HG03571 (cell line): ENCODE measurements at regions not wholly inside any gene's neighbourhood (a gene's known extent, or its start where the extent isn't known, plus 50 kb on each side); places are given as distances from the start of the nearest gene placed in this dataset.
A peak's percentile ranks its signal among the peaks of the same experiment; 100 is the strongest.

Source experiments
- ATAC-seq: cut with Tn5 transposase; IDR thresholded peaks from one replicate; pipeline ENCODE4 v1.9.1; 2021; ENCODE audit not compliant: unreplicated experiment

DNA sequence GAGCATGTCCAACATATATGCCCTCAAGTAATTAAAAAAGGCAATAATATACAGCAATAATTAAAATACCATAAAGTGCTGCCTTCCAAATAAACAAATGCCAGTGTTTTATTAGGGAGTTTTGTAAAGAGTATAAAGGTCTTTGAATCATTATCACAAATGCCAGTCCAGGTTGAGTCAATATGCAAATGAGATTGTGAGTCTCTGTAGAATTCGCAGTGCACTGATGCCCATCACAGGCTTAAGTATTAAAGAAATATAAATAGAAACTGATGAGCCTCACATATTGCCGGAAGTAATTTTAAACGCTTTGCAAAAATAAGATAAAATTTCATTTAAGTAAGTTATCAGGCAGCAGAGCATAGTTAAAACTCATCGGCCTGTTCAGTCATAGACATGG, 205.0 kb upstream of the TECRL start:
- no peak for ATAC-seq

DNA sequence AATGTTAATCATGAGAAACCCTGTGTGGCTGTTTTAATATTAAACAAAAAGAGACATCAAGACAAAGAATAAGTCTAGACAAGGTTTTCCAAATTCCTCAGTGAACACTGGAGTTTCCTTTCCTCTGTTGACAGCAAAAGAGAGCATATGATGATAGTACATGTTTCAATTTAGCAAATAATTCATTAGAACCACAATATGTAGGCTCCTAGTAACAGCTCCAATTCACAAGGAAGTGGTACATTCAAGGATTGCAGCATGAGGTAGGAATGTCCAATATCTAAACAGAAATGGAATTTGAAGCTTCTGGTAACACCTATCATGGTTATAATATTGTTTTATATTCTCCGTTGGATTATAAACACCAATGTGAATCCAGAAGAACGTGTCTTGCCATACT, 203.8 kb upstream of the TECRL start:
- no peak for ATAC-seq

DNA sequence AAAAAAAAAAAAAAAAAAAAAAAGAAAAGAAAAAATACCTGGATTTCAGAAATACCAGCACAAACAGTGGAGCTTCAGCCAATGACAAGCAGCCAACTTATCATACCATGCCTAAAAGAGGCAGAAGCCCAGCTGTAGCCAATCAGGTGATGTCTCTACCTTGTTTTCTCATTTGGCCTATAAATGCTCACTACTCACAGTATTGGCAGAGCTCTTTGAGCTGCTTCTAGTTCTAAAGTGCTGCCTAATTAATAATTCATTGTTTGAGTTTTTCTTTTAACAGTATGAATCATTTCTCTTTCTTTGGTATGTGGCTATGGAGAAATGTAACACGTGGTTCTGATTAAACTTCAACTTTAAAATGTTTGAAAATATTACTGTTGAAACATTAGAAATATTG, 188.8 kb upstream of the TECRL start:
- ATAC-seq, result no peak

DNA sequence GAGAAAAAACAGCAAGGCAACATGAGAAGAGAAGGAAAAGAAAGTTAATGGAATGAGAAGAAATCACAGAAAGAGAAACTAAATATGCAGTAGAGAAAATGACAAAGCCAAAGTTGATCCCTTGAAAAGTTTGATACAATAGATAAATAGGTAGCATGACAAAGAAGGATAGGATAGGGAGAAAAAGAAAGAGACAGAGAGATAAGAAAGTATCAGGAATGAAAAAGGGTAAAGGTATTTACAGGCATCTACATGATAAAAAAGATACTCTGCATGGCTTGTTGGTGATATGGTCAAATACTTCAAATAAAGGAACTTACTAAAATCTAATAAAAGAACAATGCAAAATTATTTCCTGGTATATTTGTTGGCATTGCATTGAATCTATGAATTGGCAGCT, 185.5 kb upstream of the TECRL start:
- ATAC-seq, result no peak

DNA sequence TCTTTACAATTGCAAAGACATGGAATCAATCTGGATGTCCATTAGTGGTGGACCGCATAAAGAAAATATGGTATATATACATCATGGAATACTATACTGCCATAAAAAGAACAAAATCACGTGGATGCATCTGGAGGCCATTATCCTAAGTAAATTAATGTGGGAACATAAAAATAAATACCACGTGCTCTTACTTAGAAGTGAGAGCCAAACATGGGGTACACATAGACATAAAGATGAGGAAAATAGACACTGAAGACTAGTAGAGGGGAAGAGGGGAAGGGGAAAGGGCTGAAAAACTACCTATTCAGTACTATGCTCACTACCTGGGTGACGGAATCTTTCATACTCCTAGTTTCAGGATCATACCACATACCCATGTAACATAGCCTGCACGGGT, 179.3 kb upstream of the TECRL start:
- no peak for ATAC-seq

DNA sequence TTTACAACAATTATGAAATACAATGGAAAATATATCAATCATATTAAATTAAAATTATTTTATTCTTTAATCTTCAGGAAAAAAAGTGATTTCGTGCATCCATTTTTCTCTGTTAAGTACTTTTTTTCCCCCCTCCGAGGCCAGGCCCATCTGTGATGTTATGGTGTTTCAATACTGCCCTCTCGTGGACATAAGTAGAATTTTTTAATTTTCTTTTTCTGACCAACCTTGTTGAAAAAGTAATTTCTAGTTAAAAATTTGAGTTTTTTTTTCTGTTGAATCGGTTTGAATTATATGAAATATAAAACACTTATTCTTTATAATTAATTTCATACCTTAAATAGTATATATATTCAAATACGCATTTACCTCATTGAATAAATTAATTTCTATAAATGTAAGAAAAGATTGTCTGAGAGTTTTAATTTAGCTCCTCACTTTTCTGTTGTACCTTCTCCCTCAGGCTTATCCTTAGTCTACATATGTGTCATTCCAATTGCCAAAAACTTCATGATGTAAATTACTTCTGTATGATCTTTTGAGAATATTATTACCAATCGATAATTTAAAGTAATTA, 175.8 kb upstream of the TECRL start:
- ATAC-seq, result peak; percentile 64

DNA sequence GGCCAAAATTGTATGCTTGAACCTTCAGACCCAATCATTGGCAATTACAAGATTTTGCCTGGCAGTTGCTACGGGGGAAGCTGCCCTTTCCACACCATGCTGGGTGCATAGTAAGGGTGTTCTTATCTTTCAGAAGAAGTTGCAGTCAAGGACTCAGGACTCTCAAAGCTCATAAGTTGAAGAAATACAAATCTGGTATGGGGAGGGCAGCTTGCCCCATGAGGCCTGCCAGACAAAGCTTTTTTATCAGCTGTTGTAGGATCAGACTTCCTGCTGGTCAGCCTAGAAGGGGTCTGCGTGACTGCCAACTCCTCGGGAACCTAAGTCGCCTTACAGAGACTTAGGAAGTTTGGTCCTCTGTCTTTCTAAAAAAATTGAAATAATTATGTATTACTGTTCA, 174.9 kb upstream of the TECRL start:
- ATAC-seq, result no peak

DNA sequence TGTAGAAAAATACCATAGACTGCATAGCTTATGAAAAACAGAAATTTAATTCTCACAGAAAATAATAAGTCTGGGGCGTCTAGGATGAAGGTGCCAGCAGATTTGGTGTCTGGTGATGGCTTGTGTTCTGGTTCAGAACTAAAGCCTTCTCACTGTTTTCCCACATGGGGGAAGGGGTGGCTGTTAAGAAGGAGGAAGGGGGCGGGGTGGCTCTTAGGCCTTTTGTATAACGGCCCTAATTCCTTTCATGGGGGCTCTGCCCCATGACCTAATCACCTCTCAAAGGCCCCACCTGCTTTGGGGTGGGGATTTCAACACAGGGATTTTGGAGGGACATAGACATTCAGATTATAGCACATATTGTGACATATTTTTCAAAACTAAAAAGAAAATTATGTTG, 173.2 kb upstream of the TECRL start:
- ATAC-seq, result no peak

DNA sequence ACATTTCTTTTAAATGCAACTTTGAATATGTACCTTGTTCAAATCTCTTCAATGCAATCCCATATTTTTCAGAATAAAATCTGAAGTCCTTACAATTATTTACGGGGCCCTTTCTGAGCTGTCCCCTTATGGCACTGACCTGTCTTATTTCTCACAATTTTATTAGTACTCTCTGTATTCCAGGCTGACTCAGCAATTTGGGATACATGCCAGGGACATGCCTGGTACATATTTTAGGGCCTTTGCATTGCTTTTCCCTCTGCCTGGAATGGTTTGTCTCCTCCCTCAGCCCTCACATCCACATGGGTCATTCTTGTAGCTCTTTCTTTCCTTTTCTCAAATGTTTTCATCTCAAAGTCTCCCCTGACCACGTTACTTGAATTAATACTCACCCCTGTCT, 172.2 kb upstream of the TECRL start:
- ATAC-seq, result no peak

DNA sequence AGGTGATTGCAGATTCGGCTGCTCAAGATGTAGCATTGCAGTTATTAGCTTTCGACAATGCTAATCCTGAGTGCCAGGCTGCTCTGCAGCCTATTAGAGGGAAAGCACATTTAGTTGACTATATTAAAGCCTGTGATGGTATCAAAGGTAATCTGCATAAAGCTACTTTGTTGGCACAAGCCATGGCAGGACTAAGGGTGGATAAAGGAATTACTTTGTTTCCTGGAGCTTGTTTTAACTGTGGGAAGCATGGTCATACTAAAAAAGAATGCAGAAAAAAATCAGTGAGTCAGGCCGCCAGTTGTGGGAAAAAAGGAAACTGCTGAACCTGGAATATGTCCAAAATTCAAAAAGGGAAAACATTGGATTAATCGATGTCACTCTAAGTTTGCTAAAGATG, 154.9 kb upstream of the TECRL start:
- ATAC-seq, result no peak

DNA sequence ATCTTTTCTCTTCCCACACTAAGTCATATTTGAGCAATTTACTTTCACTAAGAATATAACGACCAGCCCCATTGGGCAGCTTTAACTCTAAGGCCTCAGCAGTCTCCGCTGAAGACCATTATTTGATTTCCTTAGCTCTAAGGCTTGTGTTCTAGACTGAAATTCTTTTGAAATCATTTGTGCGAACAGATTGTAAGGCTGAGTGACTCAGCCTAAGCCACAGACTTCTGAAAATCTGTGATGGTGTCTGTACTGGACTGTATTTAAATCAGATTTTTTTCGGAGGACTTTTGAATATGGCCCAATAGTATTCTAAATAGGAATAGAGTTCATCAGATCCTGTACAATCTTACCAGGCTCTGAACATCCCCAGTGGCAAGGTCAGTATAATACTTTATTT, 150.3 kb upstream of the TECRL start:
- no peak for ATAC-seq

DNA sequence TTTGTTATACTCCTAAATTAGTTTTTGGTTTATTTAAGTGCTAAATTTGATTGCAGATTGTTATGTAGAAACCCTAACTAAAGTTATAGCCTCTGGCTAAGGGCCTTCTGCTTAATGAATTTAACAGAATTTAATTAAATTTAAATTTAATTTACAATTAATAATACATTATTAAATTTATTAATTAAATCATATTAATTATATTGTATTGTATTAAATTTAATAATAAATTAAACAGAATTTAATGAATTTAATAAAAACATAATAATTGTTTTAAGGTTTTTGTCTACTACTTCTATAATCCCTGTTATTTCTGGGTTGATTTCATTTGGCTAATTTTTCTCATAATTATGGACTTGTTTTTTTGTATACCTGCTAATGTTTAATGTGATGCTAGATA, 141.9 kb upstream of the TECRL start:
- ATAC-seq, result no peak

DNA sequence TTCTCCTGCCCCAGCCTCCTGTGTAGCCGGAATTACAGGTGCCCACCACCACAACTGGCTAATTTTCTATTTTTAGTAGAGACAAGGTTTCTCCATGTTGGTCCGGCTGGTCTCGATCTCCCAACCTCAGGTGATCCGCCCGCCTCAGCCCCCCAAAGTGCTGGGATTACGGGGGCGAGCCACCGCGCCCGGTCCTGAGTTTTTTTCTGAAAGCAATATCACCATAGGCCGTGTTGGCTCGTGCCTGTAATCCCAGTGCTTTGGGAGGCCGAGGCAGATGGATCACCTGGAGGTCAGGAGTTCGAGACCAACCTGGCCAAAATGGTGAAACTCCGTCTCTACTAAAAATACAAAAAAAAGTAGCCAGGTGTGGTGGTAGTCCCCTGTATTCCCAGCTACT, 136.3 kb upstream of the TECRL start:
- ATAC-seq, result no peak

DNA sequence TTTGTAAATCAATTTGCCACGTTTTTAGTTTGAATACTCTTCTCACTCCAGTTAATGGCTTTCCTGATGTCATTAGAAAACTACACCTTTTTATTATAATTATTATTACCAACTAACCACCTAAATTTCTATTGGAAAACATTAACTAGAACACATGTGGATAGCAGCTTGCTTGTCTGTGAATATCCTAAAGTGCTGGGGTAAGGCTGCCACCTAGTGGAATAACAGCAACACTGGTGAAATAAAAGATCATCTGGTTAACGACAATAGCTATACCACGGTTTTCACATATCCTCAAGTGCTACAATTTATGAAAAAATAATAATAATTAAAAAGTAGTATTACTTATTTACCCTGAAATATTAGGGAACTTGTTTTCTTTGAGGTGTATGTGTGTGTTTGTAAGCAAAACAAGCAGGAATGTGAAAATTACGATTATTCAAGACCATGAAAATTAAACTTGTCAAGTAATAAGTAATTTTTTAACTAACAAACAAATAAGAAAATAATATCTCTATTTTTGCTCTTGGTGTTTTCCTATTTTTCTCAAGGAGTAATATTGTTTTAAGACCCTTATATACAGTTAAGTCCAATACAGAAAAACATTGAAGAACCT, 130.1 kb upstream of the TECRL start:
- ATAC-seq, result peak; percentile 76

DNA sequence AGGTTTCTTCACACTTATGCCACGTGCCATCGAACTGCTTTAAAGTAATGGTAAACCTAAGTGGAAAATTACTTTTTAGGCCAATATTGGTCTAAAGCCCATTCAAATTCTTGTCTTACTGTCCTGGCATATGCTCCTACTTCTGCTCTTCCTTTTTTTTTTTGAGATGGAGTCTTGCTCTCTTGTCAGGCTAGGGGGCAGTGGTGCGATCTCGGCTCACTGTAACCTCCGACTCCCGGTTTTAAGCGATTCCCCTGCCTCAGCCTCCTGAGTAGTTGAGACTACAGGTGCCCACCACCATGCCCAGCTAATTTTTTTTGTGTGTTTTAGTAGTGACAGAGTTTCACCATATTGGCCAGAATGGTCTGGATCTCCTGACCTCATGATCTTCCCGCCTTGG, 129.0 kb upstream of the TECRL start:
- ATAC-seq, result no peak

DNA sequence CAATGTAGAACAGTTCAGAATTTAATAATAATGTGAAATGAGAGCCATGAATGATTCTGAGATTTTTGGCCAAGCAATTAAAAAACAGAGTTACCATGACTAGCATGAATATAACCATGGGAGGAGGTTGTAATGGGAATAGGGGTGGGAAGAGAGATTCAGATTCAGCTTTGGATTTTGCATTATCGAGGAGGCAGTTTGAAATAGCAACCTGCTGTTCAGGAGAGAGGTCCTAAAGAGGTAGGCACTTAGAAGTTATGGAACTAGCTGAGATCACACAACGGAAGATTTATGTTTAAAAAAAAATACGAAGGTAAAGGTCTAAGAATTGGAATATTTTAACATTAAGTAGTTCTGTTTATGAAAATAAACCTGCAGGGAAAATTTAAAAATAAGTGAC, 124.4 kb upstream of the TECRL start:
- ATAC-seq, result no peak

DNA sequence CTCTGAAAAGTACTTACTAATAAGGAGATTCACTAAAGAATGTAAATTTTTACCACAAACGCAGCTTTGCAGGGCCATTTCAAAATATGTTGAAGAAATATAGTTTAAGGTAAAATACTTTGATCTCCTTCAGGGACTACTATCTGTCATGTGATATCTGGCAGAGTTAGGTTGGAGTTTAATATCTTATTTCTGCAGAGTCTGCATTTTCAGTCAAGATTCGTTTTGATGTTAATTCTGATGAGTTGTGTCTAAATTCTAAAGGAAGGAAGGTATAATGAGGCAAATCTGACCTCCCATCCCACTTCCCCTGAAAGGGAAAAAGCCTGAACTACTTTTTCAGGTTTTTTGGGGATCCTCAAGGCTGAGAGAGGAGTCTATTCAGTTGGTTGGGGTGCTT, 123.9 kb upstream of the TECRL start:
- ATAC-seq, result no peak

DNA sequence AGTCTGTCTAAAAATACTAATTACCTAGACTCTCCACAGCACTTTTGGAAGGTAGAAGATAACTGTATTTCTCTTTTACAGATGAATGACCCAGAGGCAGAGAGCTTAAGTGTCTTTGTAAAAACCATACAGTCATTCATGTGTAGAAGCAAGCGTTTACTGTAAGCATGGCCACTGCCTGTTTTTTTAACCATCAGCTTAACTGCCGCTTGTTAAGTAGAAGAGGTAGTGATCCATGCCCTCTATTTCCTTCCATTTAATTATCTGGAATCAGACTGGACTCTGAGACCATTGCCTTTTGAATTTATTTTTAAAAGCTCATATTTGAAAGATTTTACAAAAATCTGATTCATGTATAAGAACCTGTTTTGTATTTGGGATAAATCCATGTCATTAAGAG, 111.2 kb upstream of the TECRL start:
- no peak for ATAC-seq

DNA sequence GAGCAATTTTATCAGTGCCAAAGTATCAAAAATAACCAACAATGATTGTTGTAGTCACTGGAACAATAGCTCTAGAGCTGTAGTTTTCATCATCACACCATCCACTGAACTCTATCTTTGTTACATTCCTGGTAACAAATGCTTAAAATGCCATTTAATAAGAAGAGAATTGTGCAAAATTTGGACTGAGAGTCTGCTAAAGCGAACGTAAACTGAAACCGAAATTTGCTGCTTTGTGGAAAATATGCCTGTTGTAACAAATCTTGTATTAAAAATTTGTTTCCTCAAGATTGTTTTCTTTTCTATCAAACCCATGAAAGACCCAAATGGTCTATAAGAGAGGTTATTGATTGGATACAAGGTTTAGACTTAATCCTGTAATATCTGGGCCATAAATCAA, 109.3 kb upstream of the TECRL start:
- no peak for ATAC-seq

DNA sequence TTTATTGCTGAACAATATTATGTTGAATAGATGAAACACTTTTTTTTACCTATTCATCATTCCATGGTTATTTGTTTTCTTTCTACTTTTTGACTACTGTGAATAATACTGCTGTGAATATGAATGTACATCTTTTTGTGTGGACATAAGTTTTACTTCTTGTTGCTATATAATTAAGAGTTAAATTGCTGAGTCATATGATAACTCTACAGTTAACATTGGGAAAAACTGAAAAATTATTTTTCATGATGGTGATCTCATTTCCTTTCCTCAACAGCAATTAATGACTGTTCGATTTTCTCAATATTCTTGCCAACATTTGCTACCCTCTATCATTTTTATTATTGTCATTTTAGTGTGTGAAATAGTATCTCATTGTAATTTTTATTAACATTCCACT, 106.9 kb upstream of the TECRL start:
- no peak for ATAC-seq

DNA sequence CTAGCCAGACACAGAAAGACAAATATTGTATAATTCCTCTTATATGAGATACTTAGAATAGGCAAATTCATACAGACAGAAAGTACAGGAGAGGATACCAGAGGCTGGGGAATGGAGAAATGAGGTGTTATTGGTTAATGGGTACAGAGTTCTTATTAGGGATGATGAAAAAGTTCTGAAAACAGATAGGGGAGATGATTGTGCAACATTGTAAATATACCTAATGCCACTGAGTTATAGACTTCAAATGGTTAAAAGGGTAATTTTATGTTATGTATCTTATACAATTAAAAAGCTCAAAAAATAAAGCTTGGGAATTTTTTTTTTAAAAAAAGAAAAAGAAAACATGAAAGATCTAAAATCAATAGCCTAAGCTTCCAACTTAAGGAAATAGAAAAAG, 98.8 kb upstream of the TECRL start:
- ATAC-seq, result no peak

DNA sequence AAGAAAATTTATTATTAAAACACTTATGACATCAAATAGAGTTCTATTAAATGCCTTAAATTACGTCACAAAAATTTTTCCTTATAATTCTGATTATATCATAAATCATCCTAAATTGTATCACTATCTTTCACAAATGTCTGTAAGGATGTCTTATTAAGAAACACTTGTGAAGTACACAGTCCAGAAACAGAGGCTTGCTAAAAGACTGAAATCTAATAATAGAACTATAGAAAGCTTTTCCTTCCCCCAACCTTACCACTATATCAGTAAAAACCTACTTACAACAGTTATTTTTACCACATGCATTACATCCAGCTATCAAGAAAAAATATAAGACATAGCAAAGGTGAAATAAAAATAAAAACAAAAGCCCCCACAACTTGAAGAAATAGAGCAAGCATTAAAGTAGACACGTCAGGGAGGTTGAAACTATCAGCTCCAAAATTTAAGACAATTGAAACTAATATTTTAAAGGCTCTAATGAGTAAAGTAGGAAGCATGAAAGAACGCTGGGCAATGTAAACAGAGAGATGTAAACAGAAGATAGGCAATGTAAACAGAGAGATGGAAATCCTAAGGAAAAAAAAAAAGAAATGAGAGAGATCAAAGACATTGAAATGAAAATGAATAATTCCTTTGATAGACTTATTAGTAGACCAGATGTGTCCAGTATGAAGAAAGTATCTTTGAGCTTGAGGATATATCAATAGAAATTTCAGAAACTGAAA, 94.9 kb upstream of the TECRL start:
- ATAC-seq, result no peak

DNA sequence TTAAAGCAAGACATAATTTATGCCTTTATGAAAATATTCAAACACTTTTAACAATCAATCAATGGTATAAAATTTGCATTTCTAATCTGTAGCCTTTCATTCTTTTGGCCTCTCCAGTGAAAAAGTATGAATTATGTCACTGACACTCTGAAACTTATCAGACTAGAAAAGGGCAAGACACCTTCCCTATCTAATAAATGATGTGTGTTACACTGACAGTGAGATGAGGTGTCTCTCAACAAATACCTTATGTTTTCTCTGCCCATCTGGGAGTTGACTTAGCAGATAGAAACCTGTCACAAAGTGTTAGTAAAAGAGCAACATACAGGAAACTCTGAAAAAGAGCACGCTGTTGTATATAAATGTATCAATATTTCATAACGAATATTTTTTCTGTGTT, 94.2 kb upstream of the TECRL start:
- no peak for ATAC-seq
